ENCODE measurements at regions not wholly inside any gene's neighbourhood (a gene's known extent, or its start where the extent isn't known, plus 50 kb on each side); places are given as distances from the start of the nearest gene placed in this dataset.

- TF ChIP-seq, protein P1, sequence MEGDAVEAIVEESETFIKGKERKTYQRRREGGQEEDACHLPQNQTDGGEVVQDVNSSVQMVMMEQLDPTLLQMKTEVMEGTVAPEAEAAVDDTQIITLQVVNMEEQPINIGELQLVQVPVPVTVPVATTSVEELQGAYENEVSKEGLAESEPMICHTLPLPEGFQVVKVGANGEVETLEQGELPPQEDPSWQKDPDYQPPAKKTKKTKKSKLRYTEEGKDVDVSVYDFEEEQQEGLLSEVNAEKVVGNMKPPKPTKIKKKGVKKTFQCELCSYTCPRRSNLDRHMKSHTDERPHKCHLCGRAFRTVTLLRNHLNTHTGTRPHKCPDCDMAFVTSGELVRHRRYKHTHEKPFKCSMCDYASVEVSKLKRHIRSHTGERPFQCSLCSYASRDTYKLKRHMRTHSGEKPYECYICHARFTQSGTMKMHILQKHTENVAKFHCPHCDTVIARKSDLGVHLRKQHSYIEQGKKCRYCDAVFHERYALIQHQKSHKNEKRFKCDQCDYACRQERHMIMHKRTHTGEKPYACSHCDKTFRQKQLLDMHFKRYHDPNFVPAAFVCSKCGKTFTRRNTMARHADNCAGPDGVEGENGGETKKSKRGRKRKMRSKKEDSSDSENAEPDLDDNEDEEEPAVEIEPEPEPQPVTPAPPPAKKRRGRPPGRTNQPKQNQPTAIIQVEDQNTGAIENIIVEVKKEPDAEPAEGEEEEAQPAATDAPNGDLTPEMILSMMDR (conservative IDR thresholded peaks at IDR 0.05; ENCODE audit: low read depth, low read length), result no peak
- no peak for TF ChIP-seq EZH2 (IDR thresholded peaks at IDR 0.05; ENCODE audit: borderline replicate concordance, low read depth, low read length, poor library complexity, severe bottlenecking)
Observed at GRCh38 chr7:13751766-13752165, 237.7 kb downstream of the ETV1 start.
